ENCODE measurements at regions not wholly inside any gene's neighbourhood (a gene's known extent, or its start where the extent isn't known, plus 50 kb on each side); places are given as distances from the start of the nearest gene placed in this dataset.

DNA sequence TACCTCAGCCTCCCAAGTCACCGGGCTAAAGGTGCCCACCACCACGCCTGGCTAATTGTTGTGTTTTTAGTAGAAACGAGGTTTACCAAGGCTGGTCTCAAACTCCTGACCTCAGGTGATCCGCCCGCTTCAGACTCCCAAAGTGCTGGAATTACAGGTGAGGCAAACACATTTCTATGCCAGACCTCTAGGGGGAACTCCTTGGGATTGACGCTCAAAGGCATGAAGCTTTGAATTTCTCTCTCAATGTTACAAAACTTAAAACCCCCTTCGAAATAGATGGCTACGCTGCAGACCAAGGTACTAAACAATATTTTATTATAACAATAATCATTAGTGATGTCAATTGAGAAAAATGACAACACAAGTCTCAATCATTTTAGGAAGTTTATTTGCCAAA lies 330.0 kb downstream of the SETD4 start:
- H3K36me3 ChIP-seq (ENCODE audit: control insufficient read depth in 2 of 2, extremely low read depth in 1 of 2, insufficient read depth in 2 of 2, low read length in 2 of 2): no peaks in the 10 kb centered on the region
- ChIA-PET CTCF (no interaction called here), POLR2A (no interaction called here)
- dilution Hi-C loops (cut with MboI; ENCODE audit: extremely low pct_ligation_motif_present, low sequenced_read_pairs) (no loop called here), intact Hi-C loops (cut with micrococcal nuclease) (no loop called here)
- no peaks in the 10 kb centered on the region for H3K4me1 ChIP-seq (ENCODE audit: control insufficient read depth, extremely low read depth, insufficient read depth, low read length)
- H4K20me1 ChIP-seq (replicated peaks; ENCODE audit: control insufficient read depth, extremely low read depth, insufficient read depth, low read length): no peaks in the 10 kb centered on the region
- no peak for DNase-seq (ENCODE audit: low read depth, low spot score)
- H3K27me3 ChIP-seq (ENCODE audit: control insufficient read depth in 2 of 2, insufficient read depth in 2 of 2, low read length in 2 of 2): peaks cover 2 to 28% of the 10 kb centered on the region in 2 experiments
- FAIRE-seq: no peak
- H3K79me2 ChIP-seq (ENCODE audit: control insufficient read depth, insufficient read depth, low read length): no peaks in the 10 kb centered on the region
- H3K27ac ChIP-seq (ENCODE audit: insufficient read depth, low read depth, low read length): no peak overlapping the region
- TF ChIP-seq EZH2 (IDR thresholded peaks at IDR 0.05; ENCODE audit: borderline replicate concordance, low read depth, low read length, severe bottlenecking) (no peak), MYC (IDR thresholded peaks at IDR 0.05; ENCODE audit: low read depth, low read length) (no peak), GATA2 (IDR thresholded peaks at IDR 0.05; ENCODE audit: insufficient read depth, insufficient read length, low read depth, low read length) (no peak), POLR2A (IDR thresholded peaks at IDR 0.05; ENCODE audit: low read depth, low read length) (no peak), JUN (IDR thresholded peaks at IDR 0.05; ENCODE audit: borderline replicate concordance, insufficient read depth, insufficient read length, low read depth) (no peak), FOS (IDR thresholded peaks at IDR 0.05; ENCODE audit: borderline replicate concordance, insufficient read depth, low read length) (no peak), POLR2AphosphoS5 (IDR thresholded peaks at IDR 0.05; ENCODE audit: insufficient read depth, low read depth, low read length) (no peak)
- no peak overlapping the region for H3K4me2 ChIP-seq (ENCODE audit: insufficient read depth, low read length)
- H2AFZ ChIP-seq (ENCODE audit: low read depth, low read length): no peak overlapping the region
- no peak overlapping the region for H3K4me3 ChIP-seq (replicated peaks in 1 of 3; ENCODE audit: insufficient read depth in 1 of 3, low read depth in 1 of 3, low read length in 3 of 3)
- H3K9ac ChIP-seq (replicated peaks; ENCODE audit: extremely low read depth, insufficient read depth, low read length): no peak overlapping the region
- no peaks in the 10 kb centered on the region for H3K9me3 ChIP-seq (replicated peaks; ENCODE audit: control insufficient read depth, insufficient read depth, low read length)
- BruUV-seq (replicated peaks): no TSS peak
- H3K9me1 ChIP-seq (replicated peaks; ENCODE audit: control insufficient read depth, extremely low read depth, insufficient read depth, low read length): no peaks in the 10 kb centered on the region

GRCh38 chr21:35727830-35728229 lies 332.5 kb downstream of the SETD4 start:
- Histone ChIP-seq H3K4me1 (ENCODE audit: control insufficient read depth, extremely low read depth, insufficient read depth, low read length) (no peaks in the 10 kb centered on the region), H3K79me2 (ENCODE audit: control insufficient read depth, insufficient read depth, low read length) (no peaks in the 10 kb centered on the region), H3K4me3 (replicated peaks in 1 of 3; ENCODE audit: insufficient read depth in 1 of 3, low read depth in 1 of 3, low read length in 3 of 3) (no peak overlapping the region), H3K9me1 (replicated peaks; ENCODE audit: control insufficient read depth, extremely low read depth, insufficient read depth, low read length) (no peaks in the 10 kb centered on the region), H3K9ac (replicated peaks; ENCODE audit: extremely low read depth, insufficient read depth, low read length) (no peak overlapping the region), H3K27ac (ENCODE audit: insufficient read depth, low read depth, low read length) (no peak overlapping the region), H3K36me3 (ENCODE audit: control insufficient read depth in 2 of 2, extremely low read depth in 1 of 2, insufficient read depth in 2 of 2, low read length in 2 of 2) (no peaks in the 10 kb centered on the region), H3K4me2 (ENCODE audit: insufficient read depth, low read length) (no peak overlapping the region), H2AFZ (ENCODE audit: low read depth, low read length) (no peak overlapping the region), H3K9me3 (replicated peaks; ENCODE audit: control insufficient read depth, insufficient read depth, low read length) (no peaks in the 10 kb centered on the region), H4K20me1 (replicated peaks; ENCODE audit: control insufficient read depth, extremely low read depth, insufficient read depth, low read length) (no peaks in the 10 kb centered on the region), H3K27me3 (ENCODE audit: control insufficient read depth in 2 of 2, insufficient read depth in 2 of 2, low read length in 2 of 2) (peaks cover 6 to 43% of the 10 kb centered on the region in 2 experiments)
- no TSS peak for BruUV-seq (replicated peaks)
- POLR2A ChIA-PET: no interaction called here
- DNase-seq (ENCODE audit: low read depth, low spot score): no peak
- FAIRE-seq: no peak
- CTCF ChIA-PET: no interaction called here
- intact Hi-C loops (cut with micrococcal nuclease): no loop called here
- dilution Hi-C loops (cut with MboI; ENCODE audit: extremely low pct_ligation_motif_present, low sequenced_read_pairs): no loop called here
- TF ChIP-seq EZH2 (IDR thresholded peaks at IDR 0.05; ENCODE audit: borderline replicate concordance, low read depth, low read length, severe bottlenecking): no peak
- no peak for TF ChIP-seq MYC (IDR thresholded peaks at IDR 0.05; ENCODE audit: low read depth, low read length)
- TF ChIP-seq, protein P1, sequence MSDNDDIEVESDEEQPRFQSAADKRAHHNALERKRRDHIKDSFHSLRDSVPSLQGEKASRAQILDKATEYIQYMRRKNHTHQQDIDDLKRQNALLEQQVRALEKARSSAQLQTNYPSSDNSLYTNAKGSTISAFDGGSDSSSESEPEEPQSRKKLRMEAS (IDR thresholded peaks at IDR 0.05; ENCODE audit: insufficient read depth, insufficient read length): no peak
- TF ChIP-seq CTCF (IDR thresholded peaks at IDR 0.05; ENCODE audit: extremely low read depth in 1 of 2, insufficient read depth in 1 of 2, low read depth in 1 of 2, low read length in 2 of 2): no peak
- no peak for TF ChIP-seq JUN (IDR thresholded peaks at IDR 0.05; ENCODE audit: borderline replicate concordance, insufficient read depth, insufficient read length, low read depth)
- no peak for TF ChIP-seq POLR2A (IDR thresholded peaks at IDR 0.05; ENCODE audit: low read depth, low read length)
- no peak for TF ChIP-seq GATA2 (IDR thresholded peaks at IDR 0.05; ENCODE audit: insufficient read depth, insufficient read length, low read depth, low read length)
- no peak for TF ChIP-seq POLR2AphosphoS5 (IDR thresholded peaks at IDR 0.05; ENCODE audit: insufficient read depth, low read depth, low read length)
- no peak for TF ChIP-seq FOS (IDR thresholded peaks at IDR 0.05; ENCODE audit: borderline replicate concordance, insufficient read depth, low read length)

All from endothelial cell of umbilical vein (primary cell).